ENCODE measurements at regions not wholly inside any gene's neighbourhood (a gene's known extent, or its start where the extent isn't known, plus 50 kb on each side); places are given as distances from the start of the nearest gene placed in this dataset.

DNA sequence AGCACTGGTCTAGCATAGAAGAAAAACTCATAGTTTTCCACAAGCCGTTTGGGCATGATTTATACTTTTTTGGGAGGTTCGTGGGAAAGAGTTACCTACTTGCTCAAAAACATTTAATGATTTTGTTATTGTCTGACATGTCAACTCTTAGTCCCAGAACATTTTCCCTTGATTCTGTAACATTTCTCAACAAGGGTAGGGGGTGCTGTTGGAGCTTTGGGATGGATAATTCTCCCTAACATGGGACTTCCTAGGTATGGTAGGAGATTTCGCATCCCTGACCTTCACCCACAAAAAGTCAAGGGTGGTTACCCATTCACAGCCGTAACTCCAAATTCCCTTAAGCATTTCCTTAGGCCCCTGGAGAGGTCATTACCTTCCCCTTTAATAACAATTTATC is 378.0 kb downstream of the YTHDC2 start:
- TF ChIP-seq, protein P1, sequence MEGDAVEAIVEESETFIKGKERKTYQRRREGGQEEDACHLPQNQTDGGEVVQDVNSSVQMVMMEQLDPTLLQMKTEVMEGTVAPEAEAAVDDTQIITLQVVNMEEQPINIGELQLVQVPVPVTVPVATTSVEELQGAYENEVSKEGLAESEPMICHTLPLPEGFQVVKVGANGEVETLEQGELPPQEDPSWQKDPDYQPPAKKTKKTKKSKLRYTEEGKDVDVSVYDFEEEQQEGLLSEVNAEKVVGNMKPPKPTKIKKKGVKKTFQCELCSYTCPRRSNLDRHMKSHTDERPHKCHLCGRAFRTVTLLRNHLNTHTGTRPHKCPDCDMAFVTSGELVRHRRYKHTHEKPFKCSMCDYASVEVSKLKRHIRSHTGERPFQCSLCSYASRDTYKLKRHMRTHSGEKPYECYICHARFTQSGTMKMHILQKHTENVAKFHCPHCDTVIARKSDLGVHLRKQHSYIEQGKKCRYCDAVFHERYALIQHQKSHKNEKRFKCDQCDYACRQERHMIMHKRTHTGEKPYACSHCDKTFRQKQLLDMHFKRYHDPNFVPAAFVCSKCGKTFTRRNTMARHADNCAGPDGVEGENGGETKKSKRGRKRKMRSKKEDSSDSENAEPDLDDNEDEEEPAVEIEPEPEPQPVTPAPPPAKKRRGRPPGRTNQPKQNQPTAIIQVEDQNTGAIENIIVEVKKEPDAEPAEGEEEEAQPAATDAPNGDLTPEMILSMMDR (IDR thresholded peaks at IDR 0.05; ENCODE audit: extremely low read depth, missing control alignments) = no peak
- DNase-seq (ENCODE audit: low spot score) = no peak

DNA sequence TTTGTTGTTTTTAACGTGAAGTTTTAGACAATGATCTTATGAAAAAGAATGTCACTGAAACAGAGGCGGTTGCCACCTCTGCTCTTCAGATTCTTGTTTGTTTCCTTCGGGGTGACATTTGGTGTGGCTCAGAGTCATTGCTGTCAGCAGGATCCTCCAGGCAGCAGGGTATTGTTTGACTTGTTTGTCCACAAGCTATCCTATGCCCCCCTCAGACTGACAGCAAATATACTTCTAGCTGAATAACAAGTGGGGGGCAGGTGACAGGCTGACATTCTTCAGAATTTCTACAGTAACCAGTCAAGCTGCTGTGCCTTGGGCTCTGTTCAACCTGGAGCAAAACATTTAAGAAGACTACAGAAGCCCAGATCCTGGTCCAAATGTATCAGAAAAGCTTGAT is 383.3 kb downstream of the YTHDC2 start:
- TF ChIP-seq, protein P1 (IDR thresholded peaks at IDR 0.05; ENCODE audit: extremely low read depth, missing control alignments) = no peak
- DNase-seq (ENCODE audit: low spot score) = no peak

DNA sequence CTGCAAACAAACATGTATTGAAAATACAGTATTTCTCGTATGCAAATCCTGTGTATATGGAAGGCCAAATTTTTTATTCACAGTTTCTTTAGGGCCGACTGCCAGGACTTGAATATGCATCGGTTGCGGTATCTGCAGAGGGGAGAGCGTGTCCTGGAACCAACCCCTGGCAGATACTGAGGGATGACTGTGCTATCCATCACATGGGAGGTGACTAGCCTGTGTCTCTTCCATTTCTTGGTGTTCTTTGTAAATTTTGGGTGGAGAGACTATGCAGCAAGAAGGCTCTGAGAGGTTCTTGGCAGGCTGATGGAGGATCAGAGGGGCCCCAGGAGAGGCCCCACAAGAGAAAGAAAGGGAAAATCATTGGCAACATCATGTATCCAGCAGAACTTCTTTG is 384.3 kb downstream of the YTHDC2 start:
- DNase-seq (ENCODE audit: low spot score) = no peak
- TF ChIP-seq, protein P1 (IDR thresholded peaks at IDR 0.05; ENCODE audit: extremely low read depth, missing control alignments) = no peak

DNA sequence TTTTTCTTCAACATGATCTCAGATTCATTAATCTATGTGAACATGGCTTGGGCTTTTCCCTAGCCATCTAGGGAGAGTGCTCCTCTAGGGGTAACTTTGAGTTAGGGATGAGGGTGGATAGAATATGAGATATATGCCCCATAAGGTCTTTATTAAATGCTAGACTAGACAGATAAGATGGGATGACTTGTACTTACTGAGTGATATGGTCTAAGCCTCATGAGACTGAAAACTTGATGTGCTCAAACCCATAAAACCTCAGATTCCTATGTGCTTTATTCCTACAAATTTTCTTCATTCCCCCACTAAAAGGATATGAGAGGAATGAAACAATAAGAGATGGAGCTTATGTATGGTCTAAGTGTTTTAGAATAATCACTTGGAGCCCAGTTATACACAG is 386.6 kb downstream of the YTHDC2 start:
- TF ChIP-seq, protein P1 (IDR thresholded peaks at IDR 0.05; ENCODE audit: extremely low read depth, missing control alignments) = no peak

DNA sequence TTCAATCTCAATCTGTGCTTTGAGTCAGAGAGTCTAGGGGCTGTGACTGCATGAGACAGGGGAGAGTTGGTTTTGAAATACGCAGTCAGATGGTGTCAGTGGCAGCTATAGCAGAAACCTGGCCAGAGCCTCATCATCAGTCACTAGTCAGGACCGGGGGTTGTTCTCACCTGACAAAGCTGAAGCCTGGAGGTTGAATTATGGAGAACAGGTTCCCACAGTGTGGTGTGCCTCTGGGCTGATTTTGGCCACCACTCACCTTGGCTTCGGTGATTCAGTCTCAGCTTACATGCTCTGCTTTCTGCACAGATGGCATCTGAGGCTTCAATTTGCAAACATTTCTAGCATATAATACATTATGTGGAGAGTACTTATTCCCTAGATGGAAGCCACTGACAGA is 387.3 kb downstream of the YTHDC2 start:
- TF ChIP-seq, protein P1 (IDR thresholded peaks at IDR 0.05; ENCODE audit: extremely low read depth, missing control alignments) = no peak
- no peak for DNase-seq (ENCODE audit: low spot score)

More for the DNA sequence above, 386.6 kb downstream of the YTHDC2 start:
- no peak for DNase-seq (ENCODE audit: low spot score)

DNA sequence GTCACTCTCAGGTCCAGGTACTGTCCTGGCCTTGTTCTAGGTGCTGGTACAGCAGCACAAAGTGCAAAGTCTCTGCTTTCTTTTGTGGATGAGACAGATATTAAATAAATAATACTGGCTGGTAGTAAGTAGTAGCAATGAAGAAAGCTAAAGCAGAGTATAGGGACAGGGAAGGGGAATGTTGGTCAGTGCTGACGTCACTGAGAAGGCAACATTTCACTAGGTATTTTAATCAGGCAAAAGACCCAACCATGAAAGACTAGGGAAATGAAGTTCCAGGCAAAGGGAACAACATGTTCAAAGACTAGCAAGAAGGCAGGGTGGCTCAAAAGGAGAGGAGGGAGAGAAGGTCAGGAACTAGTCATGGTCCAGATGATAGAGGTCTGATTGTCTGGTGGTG is 388.2 kb downstream of the YTHDC2 start:
- TF ChIP-seq, protein P1 (IDR thresholded peaks at IDR 0.05; ENCODE audit: extremely low read depth, missing control alignments) = no peak
- no peak for DNase-seq (ENCODE audit: low spot score)

DNA sequence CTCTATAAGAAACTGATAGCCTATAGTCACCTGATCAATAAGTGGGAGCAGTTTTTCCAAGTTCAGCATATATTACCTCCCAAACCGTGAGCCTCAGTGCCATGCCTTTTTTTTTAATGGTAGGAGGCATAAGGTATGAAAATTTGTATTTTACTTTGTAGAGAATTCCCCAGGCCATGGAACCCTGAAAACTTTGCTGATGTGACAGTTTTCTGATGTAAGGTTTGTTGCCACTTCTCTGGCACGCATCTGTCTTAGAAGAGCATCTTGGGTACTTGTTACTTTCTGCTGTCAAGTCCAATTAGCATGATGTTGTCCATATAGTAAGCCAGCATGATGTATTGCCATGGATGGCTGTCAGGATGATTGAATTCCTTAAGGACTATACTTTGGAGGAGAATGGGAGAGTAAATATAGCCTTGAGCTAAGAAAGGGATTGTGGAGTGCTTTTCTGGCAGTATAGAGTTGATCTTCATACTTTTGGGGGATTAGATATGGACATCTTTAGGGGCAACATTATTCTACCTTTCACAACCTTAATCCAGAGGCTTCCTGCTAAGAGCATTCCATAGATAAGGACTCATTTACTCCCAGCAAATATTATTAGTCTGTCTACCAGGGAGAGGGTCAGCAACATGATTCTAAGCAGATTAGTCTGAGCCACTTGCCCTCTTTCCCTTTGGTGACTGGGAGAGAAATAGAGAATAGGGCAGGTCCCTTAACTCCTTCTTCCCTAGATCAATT is 389.6 kb downstream of the YTHDC2 start:
- DNase-seq (ENCODE audit: low spot score) = no peak
- TF ChIP-seq, protein P1 (IDR thresholded peaks at IDR 0.05; ENCODE audit: extremely low read depth, missing control alignments) = no peak

Measured in GM20000 (cell line).